GM12878 (cell line): ENCODE measurements at regions not wholly inside any gene's neighbourhood (a gene's known extent, or its start where the extent isn't known, plus 50 kb on each side); places are given as distances from the start of the nearest gene placed in this dataset.

Experiments
- ATAC-seq: fragments of 200-7000 bp; cut with Tn5 transposase; 3 replicates; pipeline ENCODE4 v1.9.1; 2020; ENCODE audit warnings: mild to moderate bottlenecking, moderate library complexity
- BruUV-seq: library from RNA; stranded (reverse); fragments of 400-500 nt; replicated peaks from 2 replicates; lab custom pipeline; 2021; lab: Mats Ljungman, UMichigan
- CTCF ChIA-PET: fragments of 300-600 bp; sonication (Branson Sonifier 250); formaldehyde crosslinking; extraction: SDS; loops from one replicate; lab custom pipeline; 2021; ENCODE audit warnings: inconsistent platforms; lab: Yijun Ruan, JAX
- POLR2A ChIA-PET: fragments of 350-600 bp; formaldehyde crosslinking; extraction: SDS; loops from one replicate; lab custom pipeline; 2021; ENCODE audit warnings: inconsistent platforms; lab: Charles Lee
- RAD21 ChIA-PET: fragments of 300-600 bp; sonication (Branson Sonifier 250); formaldehyde crosslinking; loops from one replicate; lab custom pipeline; 2023; ENCODE audit warnings: antibody characterized with exemption; ENCODE audit not compliant: unreplicated experiment; lab: Charles Lee
- SMC1A ChIA-PET: fragments of 300-600 bp; sonication (Branson Sonifier 250); formaldehyde crosslinking; loops from one replicate; lab custom pipeline; 2023; ENCODE audit not compliant: unreplicated experiment, uncharacterized antibody; lab: Charles Lee
- DNase-seq: peaks from one replicate; pipeline ENCODE4 v3.0.0-alpha.2; 2011; ENCODE audit warnings: low read depth, low spot score
- FAIRE-seq: peaks from 3 replicates; lab custom pipeline; 2011; peaks lifted over from hg19 to GRCh38; lab: Jason Lieb, UNC
- H2AFZ ChIP-seq: 2 replicates; pipeline ENCODE4 v1.6.0; 2011; ENCODE audit warnings: low read depth, low read length, control low read depth; ENCODE audit not compliant: control insufficient read depth
- H3K27ac ChIP-seq: 2 replicates; pipeline ENCODE4 v1.5.1; 2011; ENCODE audit warnings: control low read depth; ENCODE audit not compliant: control insufficient read depth, insufficient read depth
- H3K27me3 ChIP-seq, 2 experiments: replicated peaks in 1 of 2; 2 replicates each; pipeline versions ENCODE4 v1.6.0 to v1.6.1; 2011; ENCODE audit warnings: low read length in 1 of 2; ENCODE audit not compliant: control insufficient read depth in 2 of 2, insufficient read depth in 2 of 2
- H3K36me3 ChIP-seq, 2 experiments: 2 replicates each; pipeline ENCODE4 v1.5.1; 2011; ENCODE audit warnings: low read length in 1 of 2; ENCODE audit not compliant: control insufficient read depth in 2 of 2, insufficient read depth in 2 of 2
- H3K4me1 ChIP-seq: 2 replicates; pipeline ENCODE4 v1.6.1; 2011; ENCODE audit warnings: mild to moderate bottlenecking, low read length, moderate library complexity, mixed read lengths; ENCODE audit not compliant: control insufficient read depth, insufficient read depth
- H3K4me2 ChIP-seq: 2 replicates; pipeline ENCODE4 v1.6.0; 2011; ENCODE audit warnings: control low read depth; ENCODE audit not compliant: control insufficient read depth, insufficient read depth
- H3K4me3 ChIP-seq: fragments of 200-600 bp; sonication (generic); 2 replicates; pipeline ENCODE4 v1.5.1; 2016
- H3K79me2 ChIP-seq: 2 replicates; pipeline ENCODE4 v1.6.0; 2011; ENCODE audit warnings: low read length; ENCODE audit not compliant: control insufficient read depth, insufficient read depth
- H3K9ac ChIP-seq: 2 replicates; pipeline ENCODE4 v1.8.0; 2011; ENCODE audit warnings: low read length, control low read depth, mixed read lengths; ENCODE audit not compliant: control insufficient read depth, insufficient read depth
- H3K9me3 ChIP-seq: replicated peaks from 3 replicates; pipeline ENCODE4 v1.5.1; 2011; ENCODE audit warnings: mild to moderate bottlenecking, low read length; ENCODE audit not compliant: control insufficient read depth, insufficient read depth
- H4K20me1 ChIP-seq: 2 replicates; pipeline ENCODE4 v1.6.0; 2011; ENCODE audit not compliant: control insufficient read depth, insufficient read depth
- BACH1 ChIP-seq: fragments of 450-650 bp; IDR thresholded peaks from 2 replicates; pipeline ENCODE4 v1.6.1; 2017; ENCODE audit warnings: mild to moderate bottlenecking, borderline replicate concordance
- BCL11A ChIP-seq: IDR thresholded peaks from 2 replicates; pipeline ENCODE4 v1.6.1; 2011; ENCODE audit warnings: low read depth, low read length
- FOXK2 ChIP-seq: fragments of 450-650 bp; IDR thresholded peaks from 2 replicates; pipeline ENCODE4 v1.6.1; 2017; ENCODE audit warnings: mild to moderate bottlenecking, moderate library complexity
- MAX ChIP-seq: IDR thresholded peaks from 2 replicates; pipeline ENCODE4 v1.6.1; 2012; ENCODE audit warnings: low read depth, low read length, improper control_type of control experiment
- MTA3 ChIP-seq: IDR thresholded peaks from 2 replicates; pipeline ENCODE4 v1.6.1; 2012; ENCODE audit warnings: low read length, inconsistent platforms, borderline replicate concordance
- NFYA ChIP-seq: IDR thresholded peaks from 2 replicates; pipeline ENCODE4 v1.6.1; 2011; ENCODE audit warnings: low read depth, mild to moderate bottlenecking, low read length, improper control_type of control experiment, borderline replicate concordance
- NR2C2 ChIP-seq: IDR thresholded peaks from 2 replicates; pipeline ENCODE4 v1.6.1; 2011; ENCODE audit warnings: borderline replicate concordance, low read depth; ENCODE audit not compliant: control insufficient read depth, insufficient read length
- PAX8 ChIP-seq: fragments of 450-650 bp; IDR thresholded peaks from 2 replicates; pipeline ENCODE4 v1.6.1; 2017; ENCODE audit warnings: mild to moderate bottlenecking, moderate library complexity
- PRDM15 ChIP-seq: fragments of 450-650 bp; formaldehyde crosslinking; IDR thresholded peaks from 2 replicates; pipeline ENCODE4 v1.4.0; 2020; ENCODE audit warnings: mild to moderate bottlenecking, moderate library complexity
- RB1 ChIP-seq: fragments of 450-650 bp; formaldehyde crosslinking; IDR thresholded peaks from 2 replicates; pipeline ENCODE4 v1.6.1; 2017; ENCODE audit warnings: mild to moderate bottlenecking, borderline replicate concordance
- RCOR1 ChIP-seq: conservative IDR thresholded peaks from 2 replicates; pipeline ENCODE4 v1.6.1; 2012; ENCODE audit warnings: low read depth, low read length, improper control_type of control experiment
- TBL1XR1 ChIP-seq: IDR thresholded peaks from 2 replicates; pipeline ENCODE4 v1.6.1; 2012; ENCODE audit warnings: low read depth, low read length, improper control_type of control experiment
- USF2 ChIP-seq: IDR thresholded peaks from 2 replicates; pipeline ENCODE4 v1.6.1; 2011; ENCODE audit warnings: low read depth, low read length, improper control_type of control experiment, borderline replicate concordance
- ZBED1 ChIP-seq: IDR thresholded peaks from 2 replicates; pipeline ENCODE4 v1.6.1; 2016; ENCODE audit warnings: borderline replicate concordance
- ZBTB33 ChIP-seq: fragments of 450-650 bp; IDR thresholded peaks from 2 replicates; pipeline ENCODE4 v1.6.1; 2017; ENCODE audit warnings: mild to moderate bottlenecking
- WGBS: methylation state at CpG from one replicate; pipeline ENCODE4 v1.1.6; 2016; ENCODE audit warnings: low lambda C conversion rate; ENCODE audit not compliant: insufficient replicate concordance, insufficient coverage; ENCODE audit errors: missing lambda C conversion rate; 5-methylcytosine and 5-hydroxymethylcytosine counted together
- in situ Hi-C: fragments of 300-500 bp; cut with MboI; formaldehyde crosslinking; loops from 9 replicates; pipeline ENCODE4 v1.14.3; 2018; ENCODE audit warnings: mixed read lengths
- intact Hi-C: fragments of 100-400 bp; cut with micrococcal nuclease; formaldehyde crosslinking; loops from one replicate; pipeline ENCODE4 v1.14.2; 2022; ENCODE audit not compliant: unreplicated experiment

- TF ChIP-seq MAX (no peak), ZBTB33 (no peak), NFYA (no peak), BACH1 (no peak), USF2 (no peak), PRDM15 (CRISPR knock-in tag) (no peak), RCOR1 (no peak), TBL1XR1 (no peak), MTA3 (no peak), ZBED1 (no peak), RB1 (no peak), NR2C2 (no peak), PAX8 (no peak), FOXK2 (no peak), BCL11A (no peak)
- TF ChIP-seq, all 136 proteins: peak for 0
- no peak for DNase-seq
- Histone ChIP-seq H3K27me3 (no peaks in the 10 kb centered on the region), H3K4me3 (no peak overlapping the region), H3K9me3 (no peaks in the 10 kb centered on the region), H3K4me2 (no peak overlapping the region), H3K27ac (no peak overlapping the region), H3K4me1 (no peaks in the 10 kb centered on the region), H4K20me1 (no peaks in the 10 kb centered on the region), H3K79me2 (no peaks in the 10 kb centered on the region), H2AFZ (no peak overlapping the region), H3K9ac (no peak overlapping the region), H3K36me3 (no peaks in the 10 kb centered on the region)
- no TSS peak for BruUV-seq
- in situ Hi-C loops = no loop called here
- WGBS = 86% methylated on average over 3 of the region's 3 CpGs
- no peak; the same call in 2 of the 3 replicates for ATAC-seq
- RAD21 ChIA-PET = interaction anchor here (0.6 to 3.6 kb wide), 10 partner anchors 9 to 185 kb away, joined by 3 to 22 read pairs (median 9); no protein-coding TSS in a partner anchor
- CTCF ChIA-PET = interaction anchor here (0.8 to 3.4 kb wide), 5 partner anchors 8 to 185 kb away, joined by 3 to 15 read pairs (median 3); no protein-coding TSS in a partner anchor
- FAIRE-seq = no peak
- POLR2A ChIA-PET = interaction anchor here (1.0 kb wide), 1 partner anchor 49 kb away, joined by 3 read pairs; no protein-coding TSS in a partner anchor
- SMC1A ChIA-PET = interaction anchor here (0.8 to 6.5 kb wide), 22 partner anchors 9 to 211 kb away, joined by 3 to 51 read pairs (median 4); no protein-coding TSS in a partner anchor
- intact Hi-C loops = loop anchor here (5.0 kb wide), 1 partner anchor 56 kb away; no protein-coding TSS in a partner anchor
Observed at GRCh38 chr17:70352834-70353233, 183.5 kb downstream of the KCNJ2 start.
